Neural crest cell (in vitro differentiated cells): ENCODE measurements at regions not wholly inside any gene's neighbourhood (a gene's known extent, or its start where the extent isn't known, plus 50 kb on each side); places are given as distances from the start of the nearest gene placed in this dataset.

ENCODE experiments used
- DNase-seq: peaks from one replicate; pipeline ENCODE4 v3.0.0; 2021; ENCODE audit warnings: low read depth, mixed read lengths, low spot score
- H3K27ac Mint-ChIP-seq: one replicate; pipeline ENCODE4 v1.8.0; 2021; ENCODE audit warnings: mild to moderate bottlenecking, mixed read lengths; ENCODE audit not compliant: unreplicated experiment
- H3K27me3 Mint-ChIP-seq: 2 replicates; pipeline ENCODE4 v1.8.0; 2021; ENCODE audit warnings: low read depth, mild to moderate bottlenecking, mixed read lengths
- H3K36me3 Mint-ChIP-seq: 2 replicates; pipeline ENCODE4 v1.8.0; 2021; ENCODE audit warnings: low read depth, mild to moderate bottlenecking, mixed read lengths
- H3K4me1 Mint-ChIP-seq: 2 replicates; pipeline ENCODE4 v1.8.0; 2021; ENCODE audit warnings: mixed read lengths
- H3K4me3 Mint-ChIP-seq: one replicate; pipeline ENCODE4 v1.8.0; 2021; ENCODE audit warnings: mild to moderate bottlenecking, mixed read lengths
- H3K9me3 Mint-ChIP-seq: 2 replicates; pipeline ENCODE4 v1.8.0; 2021; ENCODE audit warnings: mixed read lengths
- TF ChIP-seq, protein P1 (sequence below): fragments of 200-600 bp; sonication (generic); conservative IDR thresholded peaks from 2 replicates; pipeline ENCODE4 v1.5.0; 2021; ENCODE audit warnings: antibody characterized with exemption, mild to moderate bottlenecking

DNA sequence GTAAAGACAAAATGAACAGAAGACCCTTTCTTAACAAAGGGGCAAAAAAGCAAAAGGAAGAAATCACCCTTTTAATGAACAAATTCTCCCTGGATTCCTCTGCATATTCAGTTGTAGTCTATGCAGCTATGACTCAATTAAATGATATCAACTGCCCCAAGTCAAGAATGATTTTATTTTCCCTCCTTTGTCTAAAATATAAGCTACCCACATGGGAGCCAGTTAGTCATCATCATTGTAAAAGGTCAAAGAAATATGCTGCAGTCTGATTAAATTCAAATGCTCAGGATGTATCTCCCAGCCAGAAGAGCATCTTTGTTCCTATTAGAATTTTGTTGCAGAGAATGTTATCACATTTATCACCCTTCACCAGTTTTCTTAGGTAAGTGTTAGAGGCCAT, 84.0 kb downstream of the SST start:
- TF ChIP-seq, protein P1, sequence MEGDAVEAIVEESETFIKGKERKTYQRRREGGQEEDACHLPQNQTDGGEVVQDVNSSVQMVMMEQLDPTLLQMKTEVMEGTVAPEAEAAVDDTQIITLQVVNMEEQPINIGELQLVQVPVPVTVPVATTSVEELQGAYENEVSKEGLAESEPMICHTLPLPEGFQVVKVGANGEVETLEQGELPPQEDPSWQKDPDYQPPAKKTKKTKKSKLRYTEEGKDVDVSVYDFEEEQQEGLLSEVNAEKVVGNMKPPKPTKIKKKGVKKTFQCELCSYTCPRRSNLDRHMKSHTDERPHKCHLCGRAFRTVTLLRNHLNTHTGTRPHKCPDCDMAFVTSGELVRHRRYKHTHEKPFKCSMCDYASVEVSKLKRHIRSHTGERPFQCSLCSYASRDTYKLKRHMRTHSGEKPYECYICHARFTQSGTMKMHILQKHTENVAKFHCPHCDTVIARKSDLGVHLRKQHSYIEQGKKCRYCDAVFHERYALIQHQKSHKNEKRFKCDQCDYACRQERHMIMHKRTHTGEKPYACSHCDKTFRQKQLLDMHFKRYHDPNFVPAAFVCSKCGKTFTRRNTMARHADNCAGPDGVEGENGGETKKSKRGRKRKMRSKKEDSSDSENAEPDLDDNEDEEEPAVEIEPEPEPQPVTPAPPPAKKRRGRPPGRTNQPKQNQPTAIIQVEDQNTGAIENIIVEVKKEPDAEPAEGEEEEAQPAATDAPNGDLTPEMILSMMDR, result no peak
- peaks cover 4% of the 10 kb centered on the region for H3K27me3 Mint-ChIP-seq
- no peak overlapping the region for H3K27ac Mint-ChIP-seq
- H3K4me3 Mint-ChIP-seq, result no peak overlapping the region
- H3K4me1 Mint-ChIP-seq, result peaks cover 8% of the 10 kb centered on the region
- H3K36me3 Mint-ChIP-seq, result peaks cover 2% of the 10 kb centered on the region
- H3K9me3 Mint-ChIP-seq, result peaks cover 8% of the 10 kb centered on the region
- DNase-seq, result no peak

DNA sequence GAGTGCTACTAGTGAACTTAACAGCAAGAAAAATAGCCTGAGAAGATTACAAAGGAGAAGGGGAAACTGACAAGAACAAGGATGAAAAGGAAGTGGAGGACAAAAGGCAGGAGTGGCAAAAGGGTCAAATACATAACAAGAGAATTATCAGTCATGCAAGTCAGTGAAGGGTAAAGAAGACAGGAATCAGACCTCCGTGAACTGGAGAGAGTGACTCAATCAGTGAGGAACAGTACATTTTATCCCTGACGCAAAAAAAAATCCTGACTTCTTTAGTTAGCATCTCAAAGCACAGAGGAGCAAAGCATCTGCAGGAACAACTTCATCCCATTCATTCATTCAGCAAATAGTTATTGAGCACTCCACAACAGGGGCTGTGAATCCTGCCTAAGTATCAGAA, 97.8 kb downstream of the SST start:
- TF ChIP-seq, protein P1, result no peak
- Mint-ChIP-seq H3K9me3 (no peaks in the 10 kb centered on the region), H3K4me3 (no peak overlapping the region), H3K36me3 (no peaks in the 10 kb centered on the region), H3K27ac (no peak overlapping the region), H3K27me3 (peaks cover 3% of the 10 kb centered on the region), H3K4me1 (peaks cover 9% of the 10 kb centered on the region)
- DNase-seq, result no peak

DNA sequence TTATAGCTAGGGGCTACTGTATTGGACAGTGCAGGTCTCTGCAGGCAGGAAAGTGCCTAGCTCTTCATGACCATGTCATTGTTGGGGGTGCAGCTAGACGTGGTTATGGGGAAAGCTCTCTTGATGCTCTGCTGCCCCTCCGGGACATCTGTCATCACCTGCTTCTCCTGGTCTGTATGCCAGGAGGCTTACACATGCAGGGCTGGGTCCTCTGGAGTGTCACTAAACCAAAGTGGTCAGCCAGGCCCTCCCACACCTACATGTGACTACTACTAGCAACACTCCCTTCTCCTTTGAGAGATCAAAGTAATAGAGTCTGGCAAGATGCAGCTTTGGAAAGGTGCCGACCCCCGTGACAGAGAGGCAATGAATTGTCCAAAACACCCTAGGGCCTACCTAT, 98.5 kb downstream of the SST start:
- Mint-ChIP-seq H3K4me1 (peaks cover 9% of the 10 kb centered on the region), H3K36me3 (no peaks in the 10 kb centered on the region), H3K9me3 (no peaks in the 10 kb centered on the region), H3K27ac (no peak overlapping the region), H3K4me3 (no peak overlapping the region), H3K27me3 (peaks cover 3% of the 10 kb centered on the region)
- DNase-seq, result no peak
- TF ChIP-seq, protein P1, result no peak

DNA sequence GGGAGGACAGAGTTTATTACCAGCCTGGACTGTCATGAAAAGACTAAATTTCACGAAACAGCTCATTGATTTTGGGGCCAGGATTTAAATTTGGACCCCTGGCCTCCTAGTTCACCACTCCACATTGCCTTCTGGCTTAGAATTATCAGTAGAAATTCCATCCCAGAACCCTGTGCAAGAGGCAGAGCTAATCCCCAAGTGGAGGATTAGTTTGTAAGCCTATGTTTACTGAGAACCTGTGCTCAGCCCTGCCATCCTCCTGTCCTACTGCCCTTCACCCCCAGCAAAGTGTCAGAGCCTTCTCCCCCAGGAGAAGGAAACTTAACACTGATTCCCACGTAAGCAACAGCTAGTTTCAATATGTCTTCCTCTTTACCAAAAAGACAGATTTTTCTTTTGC, 99.4 kb downstream of the SST start:
- Mint-ChIP-seq H3K27me3 (peaks cover 3% of the 10 kb centered on the region), H3K9me3 (no peaks in the 10 kb centered on the region), H3K36me3 (no peaks in the 10 kb centered on the region), H3K4me1 (peaks cover 9% of the 10 kb centered on the region), H3K4me3 (no peak overlapping the region), H3K27ac (no peak overlapping the region)
- DNase-seq, result no peak
- TF ChIP-seq, protein P1, result no peak

DNA sequence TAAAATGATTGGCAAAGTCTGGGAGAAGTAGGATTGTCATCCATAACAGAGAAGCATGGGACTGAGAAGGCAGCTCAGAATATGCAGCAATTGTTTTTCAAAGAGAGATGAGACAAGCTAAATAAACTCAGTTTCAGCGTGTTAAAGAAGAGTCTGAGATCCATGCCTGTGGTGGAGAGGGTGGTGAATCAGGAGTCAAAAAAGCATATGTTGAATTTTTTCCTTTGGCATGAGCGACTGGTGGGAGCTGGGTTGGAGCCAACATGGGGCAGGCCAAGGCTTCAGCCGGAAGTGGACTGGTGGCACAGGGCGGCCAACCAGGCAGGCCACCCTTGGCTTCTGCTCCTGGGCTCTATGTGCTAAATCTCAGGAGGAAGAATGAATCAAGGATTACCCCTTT, 102.0 kb downstream of the SST start:
- Mint-ChIP-seq H3K9me3 (no peaks in the 10 kb centered on the region), H3K4me3 (no peak overlapping the region), H3K36me3 (no peaks in the 10 kb centered on the region), H3K27me3 (peaks cover 5% of the 10 kb centered on the region), H3K4me1 (peaks cover 9% of the 10 kb centered on the region), H3K27ac (no peak overlapping the region)
- TF ChIP-seq, protein P1, result no peak
- DNase-seq, result no peak

DNA sequence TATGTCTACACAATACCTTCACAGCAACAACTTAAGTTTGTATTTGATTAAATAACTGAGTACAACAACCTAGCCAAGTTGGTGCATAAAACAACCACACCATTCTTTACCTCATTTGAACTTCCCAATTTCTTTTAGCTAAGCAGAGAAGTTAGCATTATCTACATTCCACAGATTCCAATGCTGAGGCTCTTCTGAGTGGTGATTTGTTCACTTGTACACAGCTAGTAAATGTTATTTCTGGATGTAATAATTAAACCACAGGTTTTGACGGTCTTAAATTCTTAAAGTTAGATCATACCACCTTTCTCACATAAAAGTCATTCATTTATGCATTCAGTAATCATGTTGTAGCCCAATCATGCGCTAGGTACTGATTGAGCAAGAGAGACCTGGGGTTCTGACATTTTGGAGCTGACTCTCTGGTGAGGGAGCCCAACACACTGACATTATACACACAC, 102.5 kb downstream of the SST start:
- TF ChIP-seq, protein P1, result no peak
- H3K27me3 Mint-ChIP-seq, result peaks cover 2% of the 10 kb centered on the region
- no peaks in the 10 kb centered on the region for H3K9me3 Mint-ChIP-seq
- no peak overlapping the region for H3K4me3 Mint-ChIP-seq
- H3K36me3 Mint-ChIP-seq, result no peaks in the 10 kb centered on the region
- H3K27ac Mint-ChIP-seq, result no peak overlapping the region
- peaks cover 6% of the 10 kb centered on the region for H3K4me1 Mint-ChIP-seq
- DNase-seq, result no peak
